SK-N-SH treated with all-trans-retinoic acid at 6 μM for 48 hours (cell line): ENCODE measurements at regions not wholly inside any gene's neighbourhood (a gene's known extent, or its start where the extent isn't known, plus 50 kb on each side); places are given as distances from the start of the nearest gene placed in this dataset.

Source experiments
- OSR1 ChIP-seq: fragments of 250-450 bp; sonication (Bioruptor Pico); IDR thresholded peaks from 2 replicates; pipeline ENCODE4 v1.8.0; 2022; ENCODE audit warnings: moderate library complexity, mild to moderate bottlenecking, inconsistent platforms
- PPARA ChIP-seq: fragments of 250-450 bp; sonication (Bioruptor Pico); IDR thresholded peaks from 2 replicates; pipeline ENCODE4 v1.5.0; 2020; ENCODE audit warnings: mild to moderate bottlenecking, borderline replicate concordance
- ZC3H10 ChIP-seq: fragments of 250-450 bp; sonication (Bioruptor Pico); IDR thresholded peaks from 2 replicates; pipeline ENCODE4 v1.5.1; 2021; ENCODE audit warnings: mild to moderate bottlenecking, moderate library complexity
- ZFP3 ChIP-seq: fragments of 250-450 bp; sonication (Bioruptor Pico); IDR thresholded peaks from 2 replicates; pipeline ENCODE4 v1.5.0; 2020; ENCODE audit warnings: mild to moderate bottlenecking, moderate library complexity
- ZFP30 ChIP-seq: fragments of 450-650 bp; formaldehyde crosslinking; IDR thresholded peaks from 2 replicates; pipeline ENCODE4 v1.5.0; 2022; ENCODE audit warnings: mild to moderate bottlenecking, moderate library complexity

GRCh38 chr4:13866881-13867280 lies 239.4 kb upstream of the BOD1L1 start:
- no peak for TF ChIP-seq PPARA
- no peak for TF ChIP-seq ZC3H10 (CRISPR knock-in tag)
- no peak for TF ChIP-seq ZFP30 (CRISPR knock-in tag)
- TF ChIP-seq ZFP3, result no peak
- TF ChIP-seq OSR1, result no peak
